ENCODE measurements at regions not wholly inside any gene's neighbourhood (a gene's known extent, or its start where the extent isn't known, plus 50 kb on each side); places are given as distances from the start of the nearest gene placed in this dataset.

DNA sequence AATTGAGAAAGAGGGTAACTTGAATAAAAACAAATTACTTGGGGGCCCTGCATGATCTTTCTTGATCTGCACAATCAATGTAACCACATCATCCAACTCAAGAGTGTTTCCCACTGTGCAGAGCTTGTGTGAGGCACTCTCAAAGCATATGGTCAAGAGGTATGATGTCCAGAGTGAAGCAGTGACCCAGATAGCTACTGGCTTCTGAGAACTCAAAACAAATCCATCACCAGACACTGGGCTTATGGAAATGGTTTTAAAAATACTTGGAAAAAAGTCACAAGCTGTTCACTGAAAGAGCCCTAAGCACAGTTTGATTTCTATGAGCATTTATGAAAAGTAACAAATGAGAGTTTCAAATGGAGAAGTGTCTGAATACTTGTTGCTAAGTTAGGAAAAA lies 361.0 kb downstream of the GRXCR1 start:
- Histone ChIP-seq H3K4me3 (no peak overlapping the region), H3K36me3 (no peaks in the 10 kb centered on the region), H3K4me1 (no peaks in the 10 kb centered on the region), H3K27me3 (replicated peaks in 1 of 7) (no peaks in the 10 kb centered on the region), H3K9me3 (peaks cover 0 to 32% (median 14%) of the 10 kb centered on the region in 8 donors), H3K27ac (no peak overlapping the region)
- intact Hi-C loops (cut with DNase I; ENCODE audit: low total_unique reads), result no loop called here
- TF ChIP-seq POLR2AphosphoS5 (IDR thresholded peaks at IDR 0.05) (no peak), POLR2A (IDR thresholded peaks at IDR 0.05) (no peak)
- DNase-seq, result no peak

DNA sequence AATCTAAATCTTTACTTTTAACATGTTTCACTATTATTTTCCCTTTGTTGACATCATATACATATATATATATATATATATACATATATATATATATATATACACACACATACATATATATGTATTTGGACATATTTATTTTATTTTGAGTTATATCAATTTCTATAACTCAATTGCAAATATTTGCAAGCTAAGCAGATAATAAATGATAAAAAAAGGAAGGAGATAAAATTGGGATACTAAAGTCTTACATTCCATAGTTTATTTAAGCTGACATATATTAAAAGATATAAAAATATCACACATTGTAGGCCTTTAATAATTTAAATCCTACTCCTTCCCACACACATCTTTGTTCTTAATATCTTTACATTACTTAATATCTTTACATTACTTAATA lies 372.2 kb downstream of the GRXCR1 start:
- intact Hi-C loops (cut with DNase I; ENCODE audit: low total_unique reads), result no loop called here
- no peak for DNase-seq
- Histone ChIP-seq H3K27me3 (replicated peaks in 1 of 7) (no peaks in the 10 kb centered on the region), H3K9me3 (peaks cover 0 to 43% (median 26%) of the 10 kb centered on the region in 8 donors), H3K4me1 (no peaks in the 10 kb centered on the region), H3K27ac (no peak overlapping the region), H3K4me3 (no peak overlapping the region), H3K36me3 (no peaks in the 10 kb centered on the region)
- TF ChIP-seq POLR2AphosphoS5 (IDR thresholded peaks at IDR 0.05) (no peak), POLR2A (IDR thresholded peaks at IDR 0.05) (no peak)
- TF ChIP-seq, protein P1, sequence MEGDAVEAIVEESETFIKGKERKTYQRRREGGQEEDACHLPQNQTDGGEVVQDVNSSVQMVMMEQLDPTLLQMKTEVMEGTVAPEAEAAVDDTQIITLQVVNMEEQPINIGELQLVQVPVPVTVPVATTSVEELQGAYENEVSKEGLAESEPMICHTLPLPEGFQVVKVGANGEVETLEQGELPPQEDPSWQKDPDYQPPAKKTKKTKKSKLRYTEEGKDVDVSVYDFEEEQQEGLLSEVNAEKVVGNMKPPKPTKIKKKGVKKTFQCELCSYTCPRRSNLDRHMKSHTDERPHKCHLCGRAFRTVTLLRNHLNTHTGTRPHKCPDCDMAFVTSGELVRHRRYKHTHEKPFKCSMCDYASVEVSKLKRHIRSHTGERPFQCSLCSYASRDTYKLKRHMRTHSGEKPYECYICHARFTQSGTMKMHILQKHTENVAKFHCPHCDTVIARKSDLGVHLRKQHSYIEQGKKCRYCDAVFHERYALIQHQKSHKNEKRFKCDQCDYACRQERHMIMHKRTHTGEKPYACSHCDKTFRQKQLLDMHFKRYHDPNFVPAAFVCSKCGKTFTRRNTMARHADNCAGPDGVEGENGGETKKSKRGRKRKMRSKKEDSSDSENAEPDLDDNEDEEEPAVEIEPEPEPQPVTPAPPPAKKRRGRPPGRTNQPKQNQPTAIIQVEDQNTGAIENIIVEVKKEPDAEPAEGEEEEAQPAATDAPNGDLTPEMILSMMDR (IDR thresholded peaks at IDR 0.05 in 8 of 11, conservative IDR thresholded peaks at IDR 0.05 in 3 of 11), result no peak

DNA sequence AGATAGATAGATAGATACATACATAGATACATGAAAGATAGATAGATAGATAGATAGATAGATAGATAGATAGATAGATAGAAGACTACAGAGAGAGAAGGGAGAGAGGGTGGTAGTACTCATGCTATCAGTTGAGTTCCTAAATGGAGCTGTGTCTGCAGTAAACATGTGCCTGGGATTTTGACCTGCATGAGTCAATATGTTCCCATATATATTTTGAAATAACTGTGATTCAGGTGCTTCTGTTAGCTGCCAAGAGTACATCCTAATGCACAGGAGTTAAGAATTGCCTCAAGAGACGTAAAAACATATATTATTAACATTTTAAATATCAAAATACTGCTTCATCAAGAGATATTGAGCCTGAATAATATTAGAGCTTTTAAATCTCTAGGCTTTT lies 379.4 kb downstream of the GRXCR1 start:
- no peaks in the 10 kb centered on the region for H3K36me3 ChIP-seq
- H3K9me3 ChIP-seq, result peaks cover 0 to 10% (median 0%) of the 10 kb centered on the region in 8 donors
- 0 to 21% (median 0%) methylated on average over 1 of the region's 1 CpG for WGBS, 5 donors
- intact Hi-C loops (cut with DNase I; ENCODE audit: low total_unique reads), result no loop called here
- DNase-seq, result no peak
- no peak overlapping the region for H3K27ac ChIP-seq
- no peak overlapping the region for H3K4me3 ChIP-seq
- no peaks in the 10 kb centered on the region for H3K4me1 ChIP-seq
- TF ChIP-seq, protein P1 (IDR thresholded peaks at IDR 0.05 in 8 of 11, conservative IDR thresholded peaks at IDR 0.05 in 3 of 11), result no peak
- TF ChIP-seq POLR2AphosphoS5 (IDR thresholded peaks at IDR 0.05) (no peak), POLR2A (IDR thresholded peaks at IDR 0.05) (no peak)
- H3K27me3 ChIP-seq (replicated peaks in 1 of 7), result no peaks in the 10 kb centered on the region

DNA sequence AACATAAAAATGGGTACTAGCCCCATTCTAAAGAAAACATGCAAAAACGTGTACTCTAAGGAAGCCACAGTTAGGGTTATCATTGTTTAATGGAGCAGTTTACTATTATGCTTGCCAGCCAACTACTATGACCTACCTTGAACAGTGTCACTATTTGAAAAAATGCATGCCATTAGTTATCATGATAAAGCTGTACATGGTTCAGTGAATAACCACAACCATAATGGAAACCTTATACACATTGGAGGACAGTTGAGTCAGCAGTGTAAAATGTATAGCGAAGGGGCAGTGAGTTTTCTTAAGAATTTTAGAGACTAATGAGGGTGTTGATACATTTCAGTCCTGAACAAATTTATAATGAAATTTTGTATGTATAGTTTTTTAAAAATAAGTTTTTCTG lies 381.9 kb downstream of the GRXCR1 start:
- no peaks in the 10 kb centered on the region for H3K9me3 ChIP-seq
- WGBS, 5 donors, result 68 to 80% (median 77%) methylated on average over 2 of the region's 2 CpGs
- no peak overlapping the region for H3K4me3 ChIP-seq
- TF ChIP-seq, protein P1 (IDR thresholded peaks at IDR 0.05 in 8 of 11, conservative IDR thresholded peaks at IDR 0.05 in 3 of 11), result no peak
- TF ChIP-seq POLR2A (IDR thresholded peaks at IDR 0.05) (no peak), POLR2AphosphoS5 (IDR thresholded peaks at IDR 0.05) (no peak)
- no peaks in the 10 kb centered on the region for H3K27me3 ChIP-seq (replicated peaks in 1 of 7)
- H3K27ac ChIP-seq, result no peak overlapping the region
- DNase-seq, result no peak
- intact Hi-C loops (cut with DNase I; ENCODE audit: low total_unique reads), result no loop called here
- no peaks in the 10 kb centered on the region for H3K36me3 ChIP-seq
- H3K4me1 ChIP-seq, result no peaks in the 10 kb centered on the region

DNA sequence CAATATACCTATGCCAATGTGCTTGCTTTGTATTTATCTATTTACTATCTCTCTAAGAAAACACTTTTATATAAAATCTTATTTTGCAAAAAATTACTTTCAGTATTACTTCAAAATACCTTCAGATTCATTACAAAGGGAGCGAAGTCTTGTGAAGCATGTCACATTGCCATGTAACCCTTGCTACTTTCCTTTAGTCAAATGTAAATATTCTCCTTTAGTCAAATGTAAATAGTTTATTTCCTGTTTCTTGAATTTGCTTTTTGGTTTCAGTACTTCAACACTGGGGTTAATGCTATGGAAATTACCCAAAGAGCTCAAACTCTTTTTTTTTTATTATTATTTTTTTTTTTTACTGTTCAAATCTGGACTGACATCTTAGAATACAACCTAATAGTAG lies 383.3 kb downstream of the GRXCR1 start:
- no peak overlapping the region for H3K27ac ChIP-seq
- H3K27me3 ChIP-seq (replicated peaks in 1 of 7), result no peaks in the 10 kb centered on the region
- TF ChIP-seq, protein P1 (IDR thresholded peaks at IDR 0.05 in 8 of 11, conservative IDR thresholded peaks at IDR 0.05 in 3 of 11), result no peak
- TF ChIP-seq POLR2A (IDR thresholded peaks at IDR 0.05) (no peak), POLR2AphosphoS5 (IDR thresholded peaks at IDR 0.05) (no peak)
- WGBS, 5 donors, result 78 to 88% (median 82%) methylated on average over 1 of the region's 1 CpG
- DNase-seq, result no peak
- H3K36me3 ChIP-seq, result no peaks in the 10 kb centered on the region
- no peak overlapping the region for H3K4me3 ChIP-seq
- H3K4me1 ChIP-seq, result no peaks in the 10 kb centered on the region
- intact Hi-C loops (cut with DNase I; ENCODE audit: low total_unique reads), result no loop called here
- no peaks in the 10 kb centered on the region for H3K9me3 ChIP-seq
